Immature natural killer cell (primary cell): ENCODE measurements at regions not wholly inside any gene's neighbourhood (a gene's known extent, or its start where the extent isn't known, plus 50 kb on each side); places are given as distances from the start of the nearest gene placed in this dataset.
"Not testable (repeated sequence)": the region's sequence is repeated elsewhere in the genome, so short reads cannot be mapped to it uniquely, and the experiment has no call there.

Experiments
- DNase-seq, 3 donors: peaks; one replicate each; pipeline ENCODE4 v3.0.0; 2022; ENCODE audit warnings: mixed read lengths in 1 of 3
- H3K27ac Mint-ChIP-seq, 6 donors: one replicate each; pipeline ENCODE4 v1.8.0; 2020; ENCODE audit warnings: mixed read lengths in 6 of 6, mild to moderate bottlenecking in 5 of 6, inconsistent platforms in 4 of 6, moderate library complexity in 3 of 6
- H3K27me3 Mint-ChIP-seq, 3 donors: one replicate each; pipeline ENCODE4 v1.8.0; 2020 to 2021; ENCODE audit warnings: low read depth in 3 of 3, mild to moderate bottlenecking in 3 of 3, mixed read lengths in 3 of 3, moderate library complexity in 3 of 3, inconsistent platforms in 1 of 3
- H3K36me3 Mint-ChIP-seq, 3 donors: one replicate each; pipeline ENCODE4 v1.8.0; 2020; ENCODE audit warnings: mixed read lengths in 3 of 3, inconsistent platforms in 2 of 3, mild to moderate bottlenecking in 2 of 3
- H3K4me1 Mint-ChIP-seq, 2 donors: one replicate each; pipeline ENCODE4 v1.8.0; 2020; ENCODE audit warnings: inconsistent platforms in 2 of 2, mild to moderate bottlenecking in 2 of 2, mixed read lengths in 2 of 2, moderate library complexity in 1 of 2
- H3K4me3 Mint-ChIP-seq, 5 donors: one replicate each; pipeline ENCODE4 v1.8.0; 2020; ENCODE audit warnings: mild to moderate bottlenecking in 5 of 5, mixed read lengths in 5 of 5, inconsistent platforms in 3 of 5, moderate library complexity in 3 of 5
- H3K9me3 Mint-ChIP-seq, 6 donors: one replicate each; pipeline ENCODE4 v1.8.0; 2020; ENCODE audit warnings: mild to moderate bottlenecking in 6 of 6, mixed read lengths in 6 of 6, inconsistent platforms in 4 of 6, moderate library complexity in 3 of 6

DNA sequence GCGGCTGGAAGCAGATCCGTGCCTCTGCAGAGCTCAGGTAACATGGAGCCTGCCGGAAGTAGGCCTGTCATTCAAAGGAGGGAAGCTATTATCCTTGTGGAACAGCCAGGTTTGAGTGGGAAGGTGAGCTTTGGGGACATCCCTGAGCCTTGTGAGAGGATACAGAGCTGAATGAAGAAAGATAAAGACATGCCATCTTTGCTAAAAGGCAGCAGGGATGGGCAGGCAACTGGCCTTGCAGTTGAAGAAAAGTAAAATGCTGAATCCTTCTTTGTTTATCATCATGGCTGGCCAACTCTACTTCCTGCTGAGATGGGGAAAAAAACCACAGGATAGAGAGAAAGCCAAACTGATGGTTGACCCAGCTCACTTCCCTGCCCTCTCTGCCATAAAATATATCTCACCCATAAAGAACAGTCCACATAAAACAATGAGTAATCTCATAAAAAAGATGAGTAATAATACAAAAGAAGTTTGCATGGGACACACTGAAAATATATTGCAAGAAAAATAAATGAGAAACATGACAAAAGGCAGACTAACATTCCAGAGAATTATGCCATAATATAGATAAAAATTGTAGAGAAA lies 226.3 kb downstream of the DLEU7 start:
- DNase-seq = no peak
- peaks cover 2 to 4% (median 4%) of the 10 kb centered on the region in 3 donors for H3K27me3 Mint-ChIP-seq
- no peak overlapping the region for H3K4me3 Mint-ChIP-seq
- no peaks in the 10 kb centered on the region for H3K36me3 Mint-ChIP-seq
- H3K4me1 Mint-ChIP-seq = peaks cover 0 to 6% of the 10 kb centered on the region in 2 donors
- no peaks in the 10 kb centered on the region for H3K9me3 Mint-ChIP-seq
- no peak overlapping the region for H3K27ac Mint-ChIP-seq

GRCh38 chr13:50618206-50618605 lies 225.3 kb downstream of the DLEU7 start:
- Mint-ChIP-seq H3K9me3 (no peaks in the 10 kb centered on the region), H3K27ac (no peak overlapping the region), H3K36me3 (no peaks in the 10 kb centered on the region)

DNA sequence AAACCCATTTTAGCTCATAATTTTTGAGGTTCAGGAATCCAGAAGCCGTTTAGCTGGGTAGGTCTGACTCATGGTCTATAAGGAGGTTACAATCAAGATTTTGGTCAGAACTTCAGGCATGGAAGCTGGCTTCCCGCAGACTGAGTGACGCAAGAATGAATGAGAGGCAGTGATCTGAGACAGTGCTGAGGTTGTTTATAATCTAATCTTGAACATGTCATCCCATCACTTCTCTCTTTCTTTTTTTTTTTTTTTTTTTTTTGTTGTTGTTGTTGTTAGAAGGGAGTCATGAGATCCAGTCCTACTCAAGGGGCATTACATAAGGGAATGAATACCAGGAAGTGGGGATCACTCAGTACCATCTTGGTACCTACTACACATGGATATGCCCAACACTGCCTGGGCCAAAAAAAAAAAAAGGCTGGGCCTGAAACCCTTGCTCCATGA lies 217.4 kb downstream of the DLEU7 start:
- Mint-ChIP-seq H3K36me3 (peaks cover 0 to 3% (median 3%) of the 10 kb centered on the region in 3 donors), H3K4me1 (no peaks in the 10 kb centered on the region), H3K27me3 (peaks cover 0 to 5% (median 2%) of the 10 kb centered on the region in 3 donors), H3K27ac (no peak overlapping the region), H3K9me3 (no peaks in the 10 kb centered on the region), H3K4me3 (no peak overlapping the region)
- no peak for DNase-seq

More at GRCh38 chr13:50618206-50618605, 225.3 kb downstream of the DLEU7 start:
- no peak for DNase-seq
- Mint-ChIP-seq H3K27me3 (peaks cover 2 to 4% (median 4%) of the 10 kb centered on the region in 3 donors), H3K4me3 (no peak overlapping the region), H3K4me1 (peaks cover 0 to 6% of the 10 kb centered on the region in 2 donors)

DNA sequence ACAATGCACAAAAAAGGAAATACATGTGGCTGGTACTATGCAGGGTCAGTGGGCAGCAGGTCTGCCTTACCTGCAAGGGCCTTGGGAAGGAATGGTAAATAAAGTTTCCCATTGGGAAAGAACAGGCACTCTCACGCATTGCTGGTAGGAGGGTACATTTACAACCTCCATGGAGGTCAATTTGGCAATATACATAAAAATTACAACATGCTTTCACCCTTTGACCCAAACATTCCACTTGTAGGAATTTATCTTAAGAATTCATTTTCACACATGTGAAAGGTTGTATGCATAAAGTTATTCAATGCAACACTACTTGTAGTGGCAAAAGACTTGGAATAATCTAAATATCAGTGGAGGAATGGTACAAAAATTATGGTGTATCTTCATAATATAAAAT lies 216.4 kb downstream of the DLEU7 start:
- Mint-ChIP-seq H3K4me1 (no peaks in the 10 kb centered on the region), H3K27ac (no peak overlapping the region), H3K4me3 (no peak overlapping the region), H3K9me3 (no peaks in the 10 kb centered on the region), H3K36me3 (peaks cover 0 to 3% (median 3%) of the 10 kb centered on the region in 3 donors), H3K27me3 (peaks cover 0 to 5% (median 2%) of the 10 kb centered on the region in 3 donors)
- no peak for DNase-seq

GRCh38 chr13:50628512-50628911 lies 215.0 kb downstream of the DLEU7 start:
- not testable (repeated sequence) for H3K36me3 Mint-ChIP-seq, H3K4me1 Mint-ChIP-seq

GRCh38 chr13:50629497-50629896 lies 214.0 kb downstream of the DLEU7 start:
- no peak for DNase-seq
- Mint-ChIP-seq H3K9me3 (no peaks in the 10 kb centered on the region), H3K27me3 (peaks cover 0 to 5% (median 2%) of the 10 kb centered on the region in 3 donors), H3K36me3 (peaks cover 0 to 3% (median 2%) of the 10 kb centered on the region in 3 donors), H3K27ac (no peak overlapping the region), H3K4me1 (no peaks in the 10 kb centered on the region), H3K4me3 (no peak overlapping the region)

More at GRCh38 chr13:50628512-50628911, 215.0 kb downstream of the DLEU7 start:
- H3K9me3 Mint-ChIP-seq, H3K27ac Mint-ChIP-seq, DNase-seq, H3K4me3 Mint-ChIP-seq, H3K27me3 Mint-ChIP-seq: not testable (repeated sequence)

- no peaks in the 10 kb centered on the region for H3K4me1 Mint-ChIP-seq
- no peak overlapping the region for H3K4me3 Mint-ChIP-seq
- peaks cover 0 to 5% (median 2%) of the 10 kb centered on the region in 3 donors for H3K27me3 Mint-ChIP-seq
- peaks cover 0 to 3% (median 0%) of the 10 kb centered on the region in 3 donors for H3K36me3 Mint-ChIP-seq
- no peak overlapping the region for H3K27ac Mint-ChIP-seq
- no peak for DNase-seq
- H3K9me3 Mint-ChIP-seq = no peaks in the 10 kb centered on the region
Observed at GRCh38 chr13:50629966-50630365, 213.5 kb downstream of the DLEU7 start.

DNA sequence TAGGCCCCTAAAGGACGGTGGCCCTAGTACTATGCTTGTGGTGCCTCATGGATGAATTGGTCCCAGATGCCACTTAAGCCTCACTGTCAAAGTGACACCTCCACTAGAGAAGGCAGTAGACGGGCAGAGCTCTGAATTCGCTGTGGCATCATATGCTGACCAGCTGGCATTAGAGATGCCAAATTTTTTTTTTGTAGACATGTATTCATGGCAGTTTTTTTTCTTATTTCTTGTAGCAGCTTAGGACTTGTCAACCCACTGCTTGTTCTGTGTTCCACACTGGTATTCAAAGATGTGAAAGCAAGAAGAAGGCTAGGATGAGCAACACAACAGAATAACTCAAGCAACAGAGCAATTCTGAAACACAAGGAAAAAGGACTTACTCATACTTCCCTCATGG lies 212.5 kb downstream of the DLEU7 start:
- Mint-ChIP-seq H3K4me3 (no peak overlapping the region), H3K4me1 (no peaks in the 10 kb centered on the region), H3K27me3 (peaks cover 0 to 4% (median 2%) of the 10 kb centered on the region in 3 donors), H3K36me3 (peaks cover 0 to 3% (median 0%) of the 10 kb centered on the region in 3 donors), H3K27ac (no peak overlapping the region), H3K9me3 (no peaks in the 10 kb centered on the region)
- no peak for DNase-seq

DNA sequence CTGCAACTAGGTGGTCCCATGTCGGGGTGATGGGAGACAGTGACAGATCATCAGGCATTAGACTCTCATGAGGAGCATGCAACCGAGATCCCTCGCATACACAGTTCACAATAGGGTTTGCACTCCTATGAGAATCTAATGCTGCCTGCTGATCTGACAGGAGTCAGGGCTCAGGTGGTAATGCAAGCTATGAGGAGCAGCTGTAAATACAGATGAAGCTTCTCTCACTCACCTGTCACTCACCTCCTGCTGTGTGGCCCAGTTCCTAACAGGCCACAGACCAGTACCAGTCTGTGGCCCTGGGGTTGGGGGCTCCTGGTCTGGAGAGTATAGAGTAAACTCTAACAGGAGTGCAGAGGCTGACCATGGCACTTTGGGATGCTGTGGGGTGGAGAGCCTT lies 209.2 kb downstream of the DLEU7 start:
- Mint-ChIP-seq H3K36me3 (peaks cover 0 to 3% (median 0%) of the 10 kb centered on the region in 3 donors), H3K9me3 (no peaks in the 10 kb centered on the region), H3K27ac (no peak overlapping the region), H3K27me3 (peaks cover 0 to 4% (median 0%) of the 10 kb centered on the region in 3 donors), H3K4me1 (no peaks in the 10 kb centered on the region), H3K4me3 (no peak overlapping the region)
- no peak for DNase-seq

DNA sequence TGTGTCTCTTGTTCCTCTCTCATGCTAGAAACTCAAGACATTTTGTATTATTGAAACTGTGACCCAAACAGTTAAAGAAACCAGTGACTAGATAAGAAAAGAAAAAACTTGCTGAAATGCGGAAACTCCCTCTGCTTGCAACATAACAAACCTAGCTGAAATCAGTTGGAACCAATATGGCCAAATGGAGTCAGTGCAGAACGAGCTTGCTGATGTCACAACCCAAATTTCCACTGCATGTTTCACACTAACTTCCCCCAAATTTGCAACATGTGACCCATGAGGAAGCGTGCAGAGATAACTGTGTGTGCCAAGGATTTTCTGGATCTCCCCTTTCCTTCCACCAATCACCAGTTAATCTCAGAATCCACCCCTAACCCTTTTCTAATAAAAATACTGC lies 208.0 kb downstream of the DLEU7 start:
- H3K4me3 Mint-ChIP-seq = no peak overlapping the region
- H3K27ac Mint-ChIP-seq = no peak overlapping the region
- no peak for DNase-seq

GRCh38 chr13:50636007-50636704 lies 207.3 kb downstream of the DLEU7 start:
- H3K27me3 Mint-ChIP-seq = peaks cover 0 to 4% (median 0%) of the 10 kb centered on the region in 3 donors
- H3K36me3 Mint-ChIP-seq = no peaks in the 10 kb centered on the region
- no peaks in the 10 kb centered on the region for H3K4me1 Mint-ChIP-seq
- no peak for DNase-seq
- H3K9me3 Mint-ChIP-seq = no peaks in the 10 kb centered on the region
- H3K27ac Mint-ChIP-seq = no peak overlapping the region
- no peak overlapping the region for H3K4me3 Mint-ChIP-seq

More for the DNA sequence above, 208.0 kb downstream of the DLEU7 start:
- Mint-ChIP-seq H3K9me3 (no peaks in the 10 kb centered on the region), H3K4me1 (no peaks in the 10 kb centered on the region), H3K36me3 (no peaks in the 10 kb centered on the region), H3K27me3 (no peaks in the 10 kb centered on the region)

DNA sequence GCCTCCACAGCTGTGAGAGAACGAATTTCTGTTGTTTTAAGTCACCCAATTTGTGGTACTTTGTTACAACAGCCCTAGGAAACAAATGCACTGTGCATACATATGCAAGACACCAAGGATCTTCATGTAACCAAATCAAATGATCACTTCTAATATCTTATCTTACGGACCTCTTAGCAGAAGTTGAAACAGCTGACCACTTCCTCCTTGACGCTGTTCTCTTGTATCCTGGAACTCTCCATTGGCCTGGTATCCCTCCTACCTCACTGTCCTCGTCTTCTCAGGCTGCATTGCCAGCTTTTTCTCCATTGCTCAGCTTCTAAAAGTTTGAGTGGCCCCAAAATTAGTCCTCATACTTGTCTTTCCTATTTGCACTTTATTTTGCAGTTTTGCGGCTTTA lies 200.4 kb downstream of the DLEU7 start:
- Mint-ChIP-seq H3K4me3 (peak overlapping the region in 1 of 5 donors; percentile 27), H3K27ac (no peak overlapping the region), H3K27me3 (peaks cover 0 to 13% (median 3%) of the 10 kb centered on the region in 3 donors), H3K9me3 (no peaks in the 10 kb centered on the region), H3K36me3 (peaks cover 0 to 3% (median 0%) of the 10 kb centered on the region in 3 donors), H3K4me1 (no peaks in the 10 kb centered on the region)
- DNase-seq = no peak

DNA sequence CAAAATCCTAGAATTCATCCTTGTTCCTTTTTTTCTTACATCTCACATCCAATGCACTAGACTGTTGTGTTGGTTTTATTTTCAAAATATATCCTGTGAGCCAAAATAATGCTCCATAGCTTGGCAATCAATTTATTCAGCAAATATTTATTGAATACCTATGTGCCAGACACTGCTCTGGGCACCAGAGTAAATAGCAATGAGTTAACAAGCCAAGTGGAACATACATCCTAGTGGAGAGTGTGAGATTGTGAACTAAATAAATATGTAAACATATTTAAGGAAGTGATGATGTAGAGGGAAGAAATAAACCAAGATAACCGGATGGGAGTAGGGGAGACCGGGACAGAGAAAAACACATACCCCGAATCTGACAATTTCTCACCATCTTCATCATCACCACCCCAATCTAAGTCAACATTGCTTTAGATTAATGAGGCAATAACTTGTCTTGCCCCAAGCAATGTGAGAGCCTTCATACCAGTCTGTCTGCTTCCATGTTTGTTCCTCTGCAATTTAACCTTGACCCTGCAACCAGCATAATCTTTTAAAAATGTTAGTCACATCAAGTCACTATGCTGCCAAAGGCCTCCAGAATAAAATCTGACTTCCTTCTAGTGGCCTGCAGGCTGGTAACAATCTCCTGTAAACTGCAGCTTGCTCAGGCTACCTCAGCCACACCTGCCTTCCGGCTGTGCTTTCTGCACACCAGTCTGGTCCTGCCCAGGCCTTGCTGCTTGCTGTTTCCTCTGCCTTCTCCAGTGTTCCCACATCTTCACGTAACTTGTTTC lies 199.2 kb downstream of the DLEU7 start:
- Mint-ChIP-seq H3K4me3 (no peak overlapping the region), H3K27ac (no peak overlapping the region), H3K27me3 (peaks cover 0 to 13% (median 3%) of the 10 kb centered on the region in 3 donors), H3K36me3 (peaks cover 0 to 3% (median 0%) of the 10 kb centered on the region in 3 donors), H3K4me1 (no peaks in the 10 kb centered on the region), H3K9me3 (no peaks in the 10 kb centered on the region)
- DNase-seq = no peak

GRCh38 chr13:50645092-50645491 lies 198.4 kb downstream of the DLEU7 start:
- H3K27me3 Mint-ChIP-seq = peaks cover 3 to 13% (median 4%) of the 10 kb centered on the region in 3 donors

More at GRCh38 chr13:50645092-50645491, 198.4 kb downstream of the DLEU7 start:
- no peak overlapping the region for H3K4me3 Mint-ChIP-seq
- no peak overlapping the region for H3K27ac Mint-ChIP-seq
- peaks cover 0 to 3% (median 0%) of the 10 kb centered on the region in 3 donors for H3K36me3 Mint-ChIP-seq
- no peaks in the 10 kb centered on the region for H3K4me1 Mint-ChIP-seq
- no peak for DNase-seq
- no peaks in the 10 kb centered on the region for H3K9me3 Mint-ChIP-seq
